H9 (cell line): ENCODE measurements at regions not wholly inside any gene's neighbourhood (a gene's known extent, or its start where the extent isn't known, plus 50 kb on each side); places are given as distances from the start of the nearest gene placed in this dataset.

ENCODE experiments used
- DNase-seq: peaks from one replicate; pipeline ENCODE4 v3.0.0-alpha.2; 2017
- H2AFZ ChIP-seq: one replicate; pipeline ENCODE4 v1.6.1; 2013; ENCODE audit warnings: mild to moderate bottlenecking, low read length, control low read depth, moderate library complexity
- H2AK5ac ChIP-seq: 2 replicates; pipeline ENCODE4 v1.6.1; 2013; ENCODE audit warnings: low read length, control low read depth, mixed read lengths; ENCODE audit not compliant: insufficient read length
- H2BK120ac ChIP-seq: one replicate; pipeline ENCODE4 v1.6.1; 2013; ENCODE audit warnings: low read depth, mild to moderate bottlenecking, low read length, control low read depth, inconsistent platforms; ENCODE audit not compliant: poor library complexity, severe bottlenecking
- H2BK12ac ChIP-seq: 2 replicates; pipeline ENCODE4 v1.6.1; 2013; ENCODE audit warnings: low read length, control low read depth, mixed read lengths, low read depth; ENCODE audit not compliant: insufficient read length
- H2BK15ac ChIP-seq: 2 replicates; pipeline ENCODE4 v1.6.1; 2013; ENCODE audit warnings: low read depth, low read length, control low read depth
- H2BK20ac ChIP-seq: one replicate; pipeline ENCODE4 v1.6.1; 2013; ENCODE audit warnings: low read depth, mild to moderate bottlenecking, low read length, control low read depth, inconsistent platforms; ENCODE audit not compliant: poor library complexity, severe bottlenecking
- H2BK5ac ChIP-seq: 2 replicates; pipeline ENCODE4 v1.6.1; 2013; ENCODE audit warnings: low read length, control low read depth, mixed read lengths; ENCODE audit not compliant: insufficient read length
- H3K14ac ChIP-seq: 2 replicates; pipeline ENCODE4 v1.6.1; 2013; ENCODE audit warnings: low read length, control low read depth; ENCODE audit not compliant: insufficient read depth
- H3K18ac ChIP-seq: 2 replicates; pipeline ENCODE4 v1.6.1; 2013; ENCODE audit warnings: low read depth, mild to moderate bottlenecking, mixed read lengths, low read length, control low read depth; ENCODE audit not compliant: insufficient read length
- H3K23ac ChIP-seq: 2 replicates; pipeline ENCODE4 v1.6.1; 2013; ENCODE audit warnings: low read length, control low read depth, mixed read lengths, low read depth; ENCODE audit not compliant: insufficient read length
- H3K23me2 ChIP-seq: 2 replicates; pipeline ENCODE4 v1.6.1; 2013; ENCODE audit warnings: low read depth, mild to moderate bottlenecking, mixed read lengths, low read length, control low read depth; ENCODE audit not compliant: insufficient read length, poor library complexity, severe bottlenecking
- H3K27ac ChIP-seq: 2 replicates; pipeline ENCODE4 v1.5.1; 2013; ENCODE audit warnings: low read length, control low read depth, mixed read lengths, low read depth; ENCODE audit not compliant: insufficient read length
- H3K27me3 ChIP-seq: 2 replicates; pipeline ENCODE4 v1.6.1; 2013; ENCODE audit warnings: low read length, control low read depth, inconsistent platforms; ENCODE audit not compliant: insufficient read depth
- H3K4ac ChIP-seq: 2 replicates; pipeline ENCODE4 v1.6.1; 2013; ENCODE audit warnings: low read depth, mild to moderate bottlenecking, control low read depth, inconsistent platforms, low read length, moderate library complexity
- H3K4me1 ChIP-seq: 2 replicates; pipeline ENCODE4 v1.6.1; 2013; ENCODE audit warnings: low read length, control low read depth, inconsistent platforms; ENCODE audit not compliant: insufficient read depth
- H3K4me2 ChIP-seq: 2 replicates; pipeline ENCODE4 v1.6.1; 2013; ENCODE audit warnings: low read length, control low read depth, mixed read lengths; ENCODE audit not compliant: insufficient read length, insufficient read depth
- H3K56ac ChIP-seq: 2 replicates; pipeline ENCODE4 v1.6.1; 2013; ENCODE audit warnings: low read depth, mild to moderate bottlenecking, mixed read lengths, low read length, control low read depth; ENCODE audit not compliant: insufficient read length
- H3K79me1 ChIP-seq: 2 replicates; pipeline ENCODE4 v1.6.1; 2013; ENCODE audit warnings: low read depth, mild to moderate bottlenecking, moderate library complexity, low read length, control low read depth, inconsistent platforms; ENCODE audit not compliant: insufficient read depth, poor library complexity, severe bottlenecking
- H3K79me2 ChIP-seq: 2 replicates; pipeline ENCODE4 v1.6.1; 2013; ENCODE audit warnings: low read length, control low read depth, inconsistent platforms; ENCODE audit not compliant: insufficient read depth
- H3K9ac ChIP-seq: 2 replicates; pipeline ENCODE4 v1.6.1; 2013; ENCODE audit warnings: low read length, control low read depth, mixed read lengths; ENCODE audit not compliant: insufficient read length; ENCODE audit errors: extremely low read depth
- H3K9me3 ChIP-seq: one replicate; pipeline ENCODE4 v1.6.1; 2013; ENCODE audit warnings: low read depth, low read length, inconsistent platforms; ENCODE audit not compliant: control insufficient read depth
- H3T11ph ChIP-seq: one replicate; pipeline ENCODE4 v1.6.1; 2013; ENCODE audit warnings: mild to moderate bottlenecking, low read length, control low read depth, inconsistent platforms
- H4K20me1 ChIP-seq: one replicate; pipeline ENCODE4 v1.6.1; 2013; ENCODE audit not compliant: control insufficient read depth, insufficient read length, insufficient read depth
- H4K5ac ChIP-seq: 2 replicates; pipeline ENCODE4 v1.6.1; 2013; ENCODE audit warnings: low read depth, mild to moderate bottlenecking, mixed read lengths, low read length, control low read depth; ENCODE audit not compliant: insufficient read length
- H4K8ac ChIP-seq: replicated peaks from 2 replicates; pipeline ENCODE4 v1.6.1; 2013; ENCODE audit warnings: low read length, control low read depth, mixed read lengths, low read depth; ENCODE audit not compliant: insufficient read length
- H4K91ac ChIP-seq: 2 replicates; pipeline ENCODE4 v1.6.1; 2013; ENCODE audit warnings: low read depth, mild to moderate bottlenecking, moderate library complexity, mixed read lengths, low read length, control low read depth; ENCODE audit not compliant: insufficient read length
- H3K27ac Mint-ChIP-seq, 3 experiments: 2 replicates in 2 of 3; 3 replicates in 1 of 3; pipeline ENCODE4 v1.8.0; 2020 to 2021; ENCODE audit warnings: mixed read lengths in 3 of 3, mild to moderate bottlenecking in 1 of 3, moderate library complexity in 1 of 3
- H3K27me3 Mint-ChIP-seq: 2 replicates; pipeline ENCODE4 v1.8.0; 2021; ENCODE audit warnings: low read depth, mild to moderate bottlenecking, moderate library complexity, mixed read lengths
- H3K36me3 Mint-ChIP-seq, 3 experiments: 2 replicates in 2 of 3; 3 replicates in 1 of 3; pipeline ENCODE4 v1.8.0; 2020 to 2021; ENCODE audit warnings: low read depth in 3 of 3, mixed read lengths in 3 of 3; ENCODE audit not compliant: insufficient read depth in 1 of 3
- H3K4me1 Mint-ChIP-seq, 2 experiments: 2 replicates each; pipeline ENCODE4 v1.8.0; 2020; ENCODE audit warnings: mixed read lengths in 2 of 2
- H3K4me3 Mint-ChIP-seq, 2 experiments: 2 replicates in 1 of 2; 3 replicates in 1 of 2; pipeline ENCODE4 v1.8.0; 2020 to 2021; ENCODE audit warnings: mild to moderate bottlenecking in 2 of 2, mixed read lengths in 2 of 2, moderate library complexity in 1 of 2
- H3K9me3 Mint-ChIP-seq, 2 experiments: 2 replicates in 1 of 2; 3 replicates in 1 of 2; pipeline ENCODE4 v1.8.0; 2020; ENCODE audit warnings: mild to moderate bottlenecking in 2 of 2, mixed read lengths in 2 of 2, moderate library complexity in 1 of 2
- CTCF ChIP-seq: fragments of 200-600 bp; sonication (generic); conservative IDR thresholded peaks from 3 replicates; pipeline ENCODE4 v1.8.0; 2021; ENCODE audit warnings: antibody characterized with exemption, mild to moderate bottlenecking
- WGBS: extraction: QIAGEN DNeasy Blood & Tissue Kit; methylation state at CpG from one replicate; pipeline ENCODE4 v1.1.7; 2013; ENCODE audit warnings: missing lambda C conversion rate, low lambda C conversion rate, mixed read lengths; ENCODE audit not compliant: insufficient read length; ENCODE audit errors: extremely low coverage; 5-methylcytosine and 5-hydroxymethylcytosine counted together

GRCh38 chr11:43200031-43200430, 111.8 kb upstream of the API5 start:
- no peak overlapping the region; a peak in 1 of 7 replicates for H3K27ac Mint-ChIP-seq
- Histone ChIP-seq H3K9ac (no peak overlapping the region), H3K79me2 (no peaks in the 10 kb centered on the region), H4K91ac (no peak overlapping the region), H3K27me3 (no peaks in the 10 kb centered on the region), H2AFZ (no peak overlapping the region), H3K27ac (no peak overlapping the region), H4K20me1 (no peaks in the 10 kb centered on the region), H4K5ac (no peak overlapping the region), H2BK120ac (no peak overlapping the region), H2BK20ac (no peak overlapping the region), H2BK12ac (no peak overlapping the region), H2BK5ac (no peak overlapping the region), H3K14ac (no peak overlapping the region), H2BK15ac (no peak overlapping the region), H3K18ac (no peak overlapping the region), H2AK5ac (no peak overlapping the region), H3K23ac (no peak overlapping the region), H3K79me1 (no peaks in the 10 kb centered on the region), H4K8ac (no peak overlapping the region), H3K9me3 (no peaks in the 10 kb centered on the region), H3T11ph (no peak overlapping the region), H3K56ac (no peak overlapping the region), H3K4me1 (no peaks in the 10 kb centered on the region), H3K23me2 (no peaks in the 10 kb centered on the region), H3K4me2 (no peak overlapping the region), H3K4ac (no peak overlapping the region)
- H3K36me3 Mint-ChIP-seq = no peaks in the 10 kb centered on the region; a peak in 1 of 7 replicates
- no peak overlapping the region for H3K4me3 Mint-ChIP-seq
- no peak for TF ChIP-seq CTCF
- H3K27me3 Mint-ChIP-seq = no peaks in the 10 kb centered on the region
- no peak for DNase-seq
- no CpG with 5 or more reads among the region's 1 CpG for WGBS
- H3K9me3 Mint-ChIP-seq = peaks cover 2 to 8% of the 10 kb centered on the region in 2 experiments; a peak in 4 of 5 replicates
- no peaks in the 10 kb centered on the region for H3K4me1 Mint-ChIP-seq
